ENCODE measurements at regions not wholly inside any gene's neighbourhood (a gene's known extent, or its start where the extent isn't known, plus 50 kb on each side); places are given as distances from the start of the nearest gene placed in this dataset.

- no peak for TF ChIP-seq CTCF (IDR thresholded peaks at IDR 0.05; ENCODE audit: extremely low read depth in 1 of 2, insufficient read depth in 1 of 2, low read depth in 1 of 2, low read length in 2 of 2)
- no peak for TF ChIP-seq POLR2A (IDR thresholded peaks at IDR 0.05; ENCODE audit: low read depth, low read length)
- TF ChIP-seq POLR2AphosphoS5 (IDR thresholded peaks at IDR 0.05; ENCODE audit: insufficient read depth, low read depth, low read length), result no peak
- no peak for TF ChIP-seq EZH2 (IDR thresholded peaks at IDR 0.05; ENCODE audit: borderline replicate concordance, low read depth, low read length, severe bottlenecking)
- no peak for TF ChIP-seq MAX (IDR thresholded peaks at IDR 0.05; ENCODE audit: insufficient read depth, insufficient read length)
- TF ChIP-seq GATA2 (IDR thresholded peaks at IDR 0.05; ENCODE audit: insufficient read depth, insufficient read length, low read depth, low read length), result no peak
These were observed 607.4 kb downstream of the MAFB start for GRCh38 chr20:40081653-40082052.
